NB4 (cell line): ENCODE measurements at regions not wholly inside any gene's neighbourhood (a gene's known extent, or its start where the extent isn't known, plus 50 kb on each side); places are given as distances from the start of the nearest gene placed in this dataset.

ENCODE experiments used
- DNase-seq: peaks from one replicate; pipeline ENCODE4 v3.0.0; 2010; ENCODE audit warnings: low read depth
- H3K4me3 ChIP-seq: one replicate; pipeline ENCODE4 v1.5.1; 2011; ENCODE audit warnings: mild to moderate bottlenecking, low read depth, low read length, moderate library complexity
- MYC ChIP-seq: IDR thresholded peaks from 2 replicates; pipeline ENCODE4 v1.6.1; 2011; ENCODE audit warnings: low read depth, low read length
- POLR2A ChIP-seq: IDR thresholded peaks from 2 replicates; pipeline ENCODE4 v1.6.1; 2011; ENCODE audit warnings: mild to moderate bottlenecking; ENCODE audit not compliant: insufficient read length; ENCODE audit errors: extremely low read depth
- TF ChIP-seq, protein P1 (sequence below): IDR thresholded peaks from one replicate; pipeline ENCODE4 v1.5.1; 2012; ENCODE audit warnings: low read depth, low read length
- TF ChIP-seq, protein P2 (sequence below): IDR thresholded peaks from 2 replicates; pipeline ENCODE4 v1.6.1; 2011; ENCODE audit warnings: low read depth, low read length

GRCh38 chr16:85461022-85461813 is 151.9 kb upstream of the GSE1 start:
- no peak overlapping the region for H3K4me3 ChIP-seq
- DNase-seq = peak; percentile 74

GRCh38 chr16:85461814-85462713 is 151.1 kb upstream of the GSE1 start:
- TF ChIP-seq POLR2A = no peak
- 0 out of 2 replicates have a peak, but pooled peaks have one; percentile 18 for TF ChIP-seq MYC
- TF ChIP-seq, protein P1, sequence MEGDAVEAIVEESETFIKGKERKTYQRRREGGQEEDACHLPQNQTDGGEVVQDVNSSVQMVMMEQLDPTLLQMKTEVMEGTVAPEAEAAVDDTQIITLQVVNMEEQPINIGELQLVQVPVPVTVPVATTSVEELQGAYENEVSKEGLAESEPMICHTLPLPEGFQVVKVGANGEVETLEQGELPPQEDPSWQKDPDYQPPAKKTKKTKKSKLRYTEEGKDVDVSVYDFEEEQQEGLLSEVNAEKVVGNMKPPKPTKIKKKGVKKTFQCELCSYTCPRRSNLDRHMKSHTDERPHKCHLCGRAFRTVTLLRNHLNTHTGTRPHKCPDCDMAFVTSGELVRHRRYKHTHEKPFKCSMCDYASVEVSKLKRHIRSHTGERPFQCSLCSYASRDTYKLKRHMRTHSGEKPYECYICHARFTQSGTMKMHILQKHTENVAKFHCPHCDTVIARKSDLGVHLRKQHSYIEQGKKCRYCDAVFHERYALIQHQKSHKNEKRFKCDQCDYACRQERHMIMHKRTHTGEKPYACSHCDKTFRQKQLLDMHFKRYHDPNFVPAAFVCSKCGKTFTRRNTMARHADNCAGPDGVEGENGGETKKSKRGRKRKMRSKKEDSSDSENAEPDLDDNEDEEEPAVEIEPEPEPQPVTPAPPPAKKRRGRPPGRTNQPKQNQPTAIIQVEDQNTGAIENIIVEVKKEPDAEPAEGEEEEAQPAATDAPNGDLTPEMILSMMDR = no peak
- TF ChIP-seq, protein P2, sequence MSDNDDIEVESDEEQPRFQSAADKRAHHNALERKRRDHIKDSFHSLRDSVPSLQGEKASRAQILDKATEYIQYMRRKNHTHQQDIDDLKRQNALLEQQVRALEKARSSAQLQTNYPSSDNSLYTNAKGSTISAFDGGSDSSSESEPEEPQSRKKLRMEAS = no peak
- H3K4me3 ChIP-seq = no peak overlapping the region
- peak; percentile 82 for DNase-seq

More at GRCh38 chr16:85461022-85461813, 151.9 kb upstream of the GSE1 start:
- TF ChIP-seq, protein P1 = no peak
- no peak for TF ChIP-seq MYC

GRCh38 chr16:85462714-85463611 is 150.2 kb upstream of the GSE1 start:
- TF ChIP-seq, protein P2 = peak; percentile 89
- peak; percentile 70 for TF ChIP-seq MYC
- TF ChIP-seq, protein P1 = no peak
- no peak for TF ChIP-seq POLR2A
- no peak overlapping the region for H3K4me3 ChIP-seq
- DNase-seq = peak; percentile 76

- no peak overlapping the region for H3K4me3 ChIP-seq
- TF ChIP-seq, protein P1 = no peak
- TF ChIP-seq, protein P2 = no peak
- TF ChIP-seq POLR2A (no peak), MYC (no peak)
- no peak for DNase-seq
Observed at GRCh38 chr16:85463672-85464382, 149.3 kb upstream of the GSE1 start.
